T-helper 1 cell treated with Interleukin-12 subunit alpha and Interleukin-12 subunit beta and Interleukin-4 antibody, amounts not matched to agents 30 ng/mL and 1 ng/mL, for 36 hours (primary cell): ENCODE measurements at regions not wholly inside any gene's neighbourhood (a gene's known extent, or its start where the extent isn't known, plus 50 kb on each side); places are given as distances from the start of the nearest gene placed in this dataset.

ENCODE experiments used
- intact Hi-C: fragments of 100-400 bp; cut with micrococcal nuclease; formaldehyde crosslinking; loops from one replicate; pipeline ENCODE4 v1.15.1; 2024

DNA sequence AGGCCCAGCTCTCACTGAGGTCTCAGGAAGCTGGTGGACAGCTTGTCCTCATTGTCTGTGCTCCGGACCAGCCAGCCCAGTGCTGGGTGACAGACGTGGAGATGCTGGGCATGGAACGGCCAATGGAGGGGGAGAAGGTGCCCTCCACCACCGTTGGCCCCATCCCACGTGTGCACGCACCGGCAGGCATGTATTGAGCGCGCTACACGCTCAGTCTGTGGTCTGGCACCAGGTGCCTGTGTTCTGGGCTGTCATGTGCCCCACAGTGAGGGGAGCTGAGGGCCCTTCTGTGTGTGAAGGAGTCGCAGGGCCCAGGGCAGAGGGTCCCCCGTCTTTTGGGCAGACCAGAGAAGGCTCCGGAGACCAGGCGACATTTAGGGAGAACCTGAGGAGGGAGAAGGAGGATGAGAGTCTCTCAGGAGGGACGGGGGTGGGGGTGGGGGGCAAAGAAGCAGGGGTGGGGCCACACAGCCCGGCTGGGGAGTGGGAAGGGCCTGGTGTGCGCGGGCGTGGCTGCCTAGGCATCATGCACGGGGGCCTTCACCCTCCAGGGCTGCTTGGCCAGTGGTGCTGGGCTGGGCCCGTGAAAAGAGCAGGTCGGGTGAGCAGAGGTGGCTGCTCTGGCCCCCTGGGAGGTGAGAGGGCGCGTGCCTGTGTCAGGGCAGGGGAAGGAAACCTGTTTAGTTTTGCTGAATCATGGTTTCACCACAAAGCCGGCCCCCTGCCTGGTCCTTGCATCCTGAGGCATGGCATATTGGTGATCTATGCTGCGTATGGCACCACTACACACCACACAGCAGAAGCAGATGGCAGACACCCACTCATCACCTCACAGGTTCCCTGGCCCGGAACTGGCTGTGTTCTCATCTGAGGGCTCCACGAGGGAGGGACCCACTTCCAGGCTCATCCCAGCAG lies 86.7 kb upstream of the TTC34 start:
- intact Hi-C loops: no loop called here

GRCh38 chr1:2890221-2890850 lies 88.8 kb upstream of the TTC34 start:
- intact Hi-C loops: no loop called here

DNA sequence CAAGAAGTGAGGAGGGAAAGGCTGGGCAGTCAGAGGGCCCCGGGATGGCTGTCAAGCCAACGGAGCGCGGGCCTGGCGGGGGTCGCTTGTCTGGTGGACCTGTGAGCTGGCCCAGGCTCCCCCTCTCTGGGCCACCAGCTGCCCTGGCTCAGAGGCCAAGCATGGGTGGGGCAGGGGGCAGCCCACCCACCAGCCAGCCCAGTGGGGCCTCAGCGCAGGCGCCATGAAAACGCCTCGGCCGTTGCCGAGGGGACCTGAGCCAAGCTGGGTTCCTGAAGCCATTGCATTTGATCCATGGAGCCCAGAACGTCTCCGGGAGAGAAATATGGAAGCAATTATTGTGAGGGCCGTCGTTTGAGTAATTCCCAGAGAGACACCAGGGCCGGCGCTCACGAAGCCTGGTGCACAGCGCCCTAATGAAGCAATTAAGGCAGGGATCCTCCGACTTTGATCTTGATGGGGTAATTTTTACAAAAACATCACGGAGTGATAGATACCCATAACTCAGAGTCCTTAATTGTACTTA lies 90.5 kb upstream of the TTC34 start:
- intact Hi-C loops: no loop called here

- intact Hi-C loops: no loop called here
These were observed 92.1 kb upstream of the TTC34 start for GRCh38 chr1:2893473-2894120.

- intact Hi-C loops: no loop called here
These were observed 93.0 kb upstream of the TTC34 start for GRCh38 chr1:2894381-2895041.

DNA sequence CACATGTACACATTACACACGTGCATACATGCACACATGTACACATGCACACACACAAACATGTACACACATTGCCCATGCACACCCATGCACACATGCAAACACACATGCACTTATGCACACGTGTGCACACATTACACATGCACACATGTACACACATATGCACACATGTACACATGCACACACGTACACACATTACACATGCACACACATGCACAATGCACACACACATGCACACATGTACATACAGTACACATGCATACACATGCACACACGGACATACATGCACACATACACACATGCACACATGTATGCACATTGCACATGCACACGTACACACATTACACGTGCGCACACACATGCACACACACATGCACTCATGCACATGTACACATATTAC lies 95.3 kb upstream of the TTC34 start:
- intact Hi-C loops: no loop called here

GRCh38 chr1:2903226-2903625 lies 101.7 kb upstream of the TTC34 start:
- intact Hi-C loops: no loop called here

DNA sequence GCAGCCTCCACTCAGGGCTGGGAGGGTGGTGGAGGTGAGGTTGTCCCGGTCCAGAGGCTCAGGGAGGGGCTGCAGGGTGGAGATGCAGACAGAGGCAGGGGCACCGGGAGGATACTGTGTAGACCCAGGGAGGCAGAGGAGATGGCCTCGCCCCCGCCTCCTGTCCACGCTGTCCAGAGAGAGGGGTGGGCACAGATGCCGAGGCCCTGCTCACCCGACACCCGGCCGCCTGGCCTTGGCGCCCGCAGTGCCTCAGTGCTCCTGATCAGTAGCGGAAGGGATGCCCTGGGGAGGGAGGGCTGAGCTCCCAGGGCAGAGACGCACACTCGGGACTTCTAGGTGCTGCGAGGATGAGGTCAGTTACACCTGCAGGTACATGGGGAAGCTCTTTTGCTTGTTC lies 102.7 kb upstream of the TTC34 start:
- intact Hi-C loops: no loop called here

- intact Hi-C loops: no loop called here
These were observed 103.9 kb upstream of the TTC34 start for GRCh38 chr1:2905356-2905755.

GRCh38 chr1:2906085-2906484 lies 104.6 kb upstream of the TTC34 start:
- intact Hi-C loops: no loop called here

DNA sequence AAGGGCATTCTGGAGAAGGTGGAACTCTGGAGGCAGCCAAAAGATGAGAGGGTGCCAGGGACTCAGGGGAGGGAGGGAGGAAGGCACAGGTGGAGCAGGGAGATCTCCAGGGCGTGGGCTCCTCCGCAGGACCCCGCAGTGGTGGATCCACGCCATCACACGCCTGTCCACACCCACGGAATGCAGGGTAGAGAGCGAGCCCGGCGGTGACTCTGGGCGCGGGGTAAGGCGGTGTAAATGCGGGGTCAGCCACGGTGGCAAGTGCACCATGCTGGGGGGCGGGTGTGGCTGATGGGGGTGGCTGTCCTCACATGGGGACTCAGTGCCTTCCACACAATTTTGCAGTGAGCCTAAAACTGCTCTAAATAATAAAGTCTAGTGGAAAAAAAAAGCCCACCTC lies 105.1 kb upstream of the TTC34 start:
- intact Hi-C loops: no loop called here

GRCh38 chr1:2907051-2907450 lies 105.6 kb upstream of the TTC34 start:
- intact Hi-C loops: no loop called here

DNA sequence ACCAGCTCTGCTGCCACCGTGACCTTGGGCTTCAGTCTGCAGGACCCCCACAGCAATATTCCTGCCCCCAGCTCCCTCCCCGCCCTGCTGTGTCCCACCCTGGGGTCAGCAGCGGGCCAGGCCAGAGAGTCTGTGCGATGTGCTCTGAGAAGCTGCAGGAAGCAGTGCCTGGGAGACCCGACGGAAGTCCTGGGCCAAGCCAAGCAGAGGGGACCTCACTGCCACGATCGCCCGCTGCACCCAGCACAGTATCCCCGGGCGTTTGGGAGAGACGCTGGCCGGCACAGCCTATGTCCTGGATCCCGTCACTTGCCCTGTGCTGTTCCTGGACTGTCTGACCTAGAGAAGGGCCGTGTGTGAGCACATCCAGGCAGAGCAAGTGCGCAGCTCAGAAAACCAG lies 106.6 kb upstream of the TTC34 start:
- intact Hi-C loops: no loop called here

DNA sequence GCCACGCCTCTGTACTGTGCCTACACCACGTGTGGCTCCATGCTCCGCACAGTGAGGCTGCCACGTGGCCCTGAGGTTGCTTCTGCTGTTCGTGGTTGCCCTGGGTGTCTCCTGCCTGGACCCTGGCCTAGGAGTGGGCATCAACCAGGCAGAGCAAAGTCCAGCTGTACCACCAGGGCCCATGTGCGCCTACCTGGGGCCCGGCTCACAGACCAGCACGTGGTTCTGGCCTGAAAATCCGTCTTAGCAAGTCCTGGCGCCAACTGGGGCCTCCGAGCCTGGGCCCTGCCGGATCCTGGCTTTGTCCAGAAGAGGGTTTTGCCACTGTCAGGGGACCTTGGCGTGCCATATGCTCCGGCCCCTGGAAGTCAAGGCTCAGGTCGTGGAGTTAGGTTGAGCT lies 107.1 kb upstream of the TTC34 start:
- intact Hi-C loops: no loop called here

- intact Hi-C loops: no loop called here
These were observed 108.3 kb upstream of the TTC34 start for GRCh38 chr1:2909797-2910196.

DNA sequence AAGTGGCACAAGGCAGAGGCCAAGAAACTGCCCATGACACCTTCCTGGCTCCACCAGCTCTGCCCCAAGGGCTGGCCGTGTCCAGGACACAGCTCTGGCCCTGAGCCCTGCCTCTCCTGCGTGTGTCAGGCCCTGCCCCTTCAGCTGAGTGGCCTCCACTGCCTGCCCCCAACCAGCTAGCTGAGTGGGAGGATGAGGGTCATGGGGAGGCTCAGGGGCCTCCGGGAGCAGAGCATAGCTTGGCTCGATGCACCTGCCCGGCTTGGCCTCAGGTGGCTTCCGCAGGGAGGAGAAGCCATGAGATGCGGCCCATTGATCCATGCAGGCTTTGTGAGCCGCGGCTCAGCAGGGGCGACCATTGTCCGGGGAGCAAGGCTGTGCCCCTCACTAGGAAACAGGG lies 108.7 kb upstream of the TTC34 start:
- intact Hi-C loops: no loop called here

- intact Hi-C loops: no loop called here
These were observed 109.7 kb upstream of the ACTRT2 start for GRCh38 chr1:2911421-2912178.

DNA sequence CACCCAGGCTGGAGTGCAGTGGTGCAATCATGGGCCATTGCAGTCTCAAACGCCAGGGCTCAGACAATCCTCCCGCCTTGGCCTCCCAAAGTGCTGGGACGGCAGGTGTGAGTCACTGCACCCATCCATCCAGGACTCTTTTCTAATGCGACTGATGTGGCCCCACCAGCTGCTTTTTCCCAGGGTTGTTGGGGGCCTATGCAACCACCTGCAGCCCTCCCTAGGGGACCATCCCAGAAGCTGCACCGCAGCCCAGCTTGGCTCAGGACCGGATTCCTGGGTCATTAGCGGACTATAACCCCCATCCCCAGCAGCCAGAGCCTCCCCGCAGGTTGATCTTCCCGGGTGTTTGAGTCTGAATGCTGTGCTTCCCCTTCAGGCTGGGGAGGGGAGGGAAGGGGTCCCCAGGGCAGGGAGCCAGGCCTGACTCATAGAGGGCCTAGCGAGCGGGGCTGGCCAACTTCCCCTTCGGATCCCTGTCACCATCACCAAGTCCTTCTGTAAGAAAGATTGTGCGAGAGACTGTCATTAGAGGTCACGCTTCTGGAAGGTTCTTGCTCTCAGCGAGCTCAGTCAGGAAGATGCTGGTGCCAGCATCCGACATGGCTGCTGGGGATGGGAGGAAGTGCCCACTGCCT lies 108.7 kb upstream of the ACTRT2 start:
- intact Hi-C loops: no loop called here

GRCh38 chr1:2913091-2913490 lies 108.2 kb upstream of the ACTRT2 start:
- intact Hi-C loops: no loop called here

- intact Hi-C loops: no loop called here
These were observed 106.6 kb upstream of the ACTRT2 start for GRCh38 chr1:2914702-2915101.
